Testis (tissue), 2 donors: ENCODE measurements at regions not wholly inside any gene's neighbourhood (a gene's known extent, or its start where the extent isn't known, plus 50 kb on each side); places are given as distances from the start of the nearest gene placed in this dataset.

Experiments
- DNase-seq: peaks from one replicate; pipeline ENCODE4 v3.0.0-alpha.2; 2019
- H3K27ac ChIP-seq, 2 donors: fragments of 200-600 bp; sonication (generic); one replicate each; pipeline ENCODE4 v1.5.1; 2019
- H3K27me3 ChIP-seq: fragments of 200-600 bp; sonication (generic); one replicate; pipeline ENCODE4 v1.5.1; 2019
- H3K36me3 ChIP-seq: fragments of 200-600 bp; sonication (generic); one replicate; pipeline ENCODE4 v1.5.1; 2017; ENCODE audit warnings: low read depth; ENCODE audit errors: missing control alignments
- H3K4me1 ChIP-seq: fragments of 200-600 bp; sonication (generic); one replicate; pipeline ENCODE4 v1.5.1; 2019
- H3K4me3 ChIP-seq, 2 donors: fragments of 200-600 bp; sonication (generic); one replicate each; pipeline ENCODE4 v1.5.1; 2017 to 2019
- H3K9me3 ChIP-seq: fragments of 200-600 bp; sonication (generic); one replicate; pipeline ENCODE4 v1.5.1; 2017
- POLR2A ChIP-seq: fragments of 450-650 bp; IDR thresholded peaks from one replicate; pipeline ENCODE4 v1.6.1; 2017; ENCODE audit warnings: antibody characterized with exemption, mild to moderate bottlenecking, moderate library complexity
- WGBS, 2 donors: methylation state at CpG; one replicate each; pipeline ENCODE4 v1.1.5; 2018; 5-methylcytosine and 5-hydroxymethylcytosine counted together
- intact Hi-C: fragments of 100-400 bp; cut with DNase I; formaldehyde crosslinking; loops from one replicate; pipeline ENCODE4 v1.15.1; 2023; ENCODE audit warnings: low total_unique reads
- TF ChIP-seq, protein P1 (sequence below), 3 experiments: fragments of 450-650 bp in 2 of 3; fragments of 200-600 bp in 1 of 3; sonication (generic) in 1 of 3; IDR thresholded peaks; one replicate each; pipeline ENCODE4 v1.5.1; 2016 to 2019; ENCODE audit warnings: antibody characterized with exemption in 3 of 3, mild to moderate bottlenecking in 2 of 3, moderate library complexity in 1 of 3

DNA sequence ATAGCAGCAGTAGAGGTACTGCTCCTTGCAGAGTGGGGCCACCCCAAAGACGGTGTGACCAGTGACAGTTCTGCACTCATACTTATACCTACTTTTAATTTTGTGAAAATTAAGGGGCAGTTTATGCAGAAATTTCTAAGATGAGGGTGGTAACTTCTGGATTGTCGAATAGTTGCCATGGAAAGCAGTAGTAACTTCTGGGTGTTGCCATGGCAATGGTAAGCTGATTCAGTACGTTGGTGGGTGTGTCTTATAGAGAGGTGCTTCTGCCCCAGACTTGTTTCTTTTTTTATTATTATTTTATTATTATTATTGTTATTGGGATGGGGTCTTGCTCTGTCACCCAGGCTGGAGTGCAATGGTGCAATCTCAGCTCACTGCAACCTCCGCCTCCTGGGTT lies 82.8 kb upstream of the L3MBTL4 start:
- TF ChIP-seq POLR2A, result no peak
- TF ChIP-seq, protein P1, sequence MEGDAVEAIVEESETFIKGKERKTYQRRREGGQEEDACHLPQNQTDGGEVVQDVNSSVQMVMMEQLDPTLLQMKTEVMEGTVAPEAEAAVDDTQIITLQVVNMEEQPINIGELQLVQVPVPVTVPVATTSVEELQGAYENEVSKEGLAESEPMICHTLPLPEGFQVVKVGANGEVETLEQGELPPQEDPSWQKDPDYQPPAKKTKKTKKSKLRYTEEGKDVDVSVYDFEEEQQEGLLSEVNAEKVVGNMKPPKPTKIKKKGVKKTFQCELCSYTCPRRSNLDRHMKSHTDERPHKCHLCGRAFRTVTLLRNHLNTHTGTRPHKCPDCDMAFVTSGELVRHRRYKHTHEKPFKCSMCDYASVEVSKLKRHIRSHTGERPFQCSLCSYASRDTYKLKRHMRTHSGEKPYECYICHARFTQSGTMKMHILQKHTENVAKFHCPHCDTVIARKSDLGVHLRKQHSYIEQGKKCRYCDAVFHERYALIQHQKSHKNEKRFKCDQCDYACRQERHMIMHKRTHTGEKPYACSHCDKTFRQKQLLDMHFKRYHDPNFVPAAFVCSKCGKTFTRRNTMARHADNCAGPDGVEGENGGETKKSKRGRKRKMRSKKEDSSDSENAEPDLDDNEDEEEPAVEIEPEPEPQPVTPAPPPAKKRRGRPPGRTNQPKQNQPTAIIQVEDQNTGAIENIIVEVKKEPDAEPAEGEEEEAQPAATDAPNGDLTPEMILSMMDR (IDR thresholded peaks at IDR 0.05), result no peak
- H3K36me3 ChIP-seq, result no peaks in the 10 kb centered on the region
- no peaks in the 10 kb centered on the region for H3K27me3 ChIP-seq
- no peak overlapping the region for H3K4me3 ChIP-seq
- H3K9me3 ChIP-seq, result no peaks in the 10 kb centered on the region
- no peak overlapping the region for H3K27ac ChIP-seq
- WGBS, 2 donors, result 75 to 84% methylated on average over 4 of the region's 4 CpGs
- intact Hi-C loops, result no loop called here
- DNase-seq, result no peak
- H3K4me1 ChIP-seq, result no peaks in the 10 kb centered on the region

DNA sequence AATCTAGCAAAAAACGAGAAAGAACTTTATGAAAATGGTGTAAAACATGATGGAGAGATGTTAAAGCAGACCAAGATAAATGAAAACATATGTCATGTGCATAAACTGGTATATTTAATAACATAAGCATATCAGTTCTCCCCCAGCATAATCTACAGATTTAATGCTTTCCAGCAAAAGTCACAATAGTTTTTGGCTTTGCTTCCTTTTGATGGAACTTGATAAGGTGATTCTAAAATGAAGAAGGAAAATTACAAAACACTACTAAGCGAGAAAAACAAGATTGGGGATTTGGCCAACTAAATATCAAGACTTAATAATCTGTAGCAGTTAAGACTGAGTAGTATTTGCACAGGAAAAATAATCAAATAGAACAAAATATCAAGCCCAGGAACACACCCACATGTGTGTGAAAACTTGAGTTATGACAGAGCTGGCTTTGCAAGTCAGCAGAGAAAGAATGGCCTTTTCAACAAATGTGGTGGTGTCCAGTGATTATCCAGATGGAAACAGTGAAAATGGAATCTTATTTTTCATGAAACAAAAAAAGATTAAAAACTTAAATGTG lies 83.7 kb upstream of the L3MBTL4 start:
- no peak overlapping the region for H3K27ac ChIP-seq
- no peak for DNase-seq
- H3K27me3 ChIP-seq, result no peaks in the 10 kb centered on the region
- 54 to 60% methylated on average over 2 of the region's 2 CpGs for WGBS, 2 donors
- H3K36me3 ChIP-seq, result no peaks in the 10 kb centered on the region
- H3K9me3 ChIP-seq, result no peaks in the 10 kb centered on the region
- intact Hi-C loops, result no loop called here
- no peaks in the 10 kb centered on the region for H3K4me1 ChIP-seq
- no peak overlapping the region for H3K4me3 ChIP-seq
- TF ChIP-seq POLR2A, result no peak
- TF ChIP-seq, protein P1 (IDR thresholded peaks at IDR 0.05), result no peak

DNA sequence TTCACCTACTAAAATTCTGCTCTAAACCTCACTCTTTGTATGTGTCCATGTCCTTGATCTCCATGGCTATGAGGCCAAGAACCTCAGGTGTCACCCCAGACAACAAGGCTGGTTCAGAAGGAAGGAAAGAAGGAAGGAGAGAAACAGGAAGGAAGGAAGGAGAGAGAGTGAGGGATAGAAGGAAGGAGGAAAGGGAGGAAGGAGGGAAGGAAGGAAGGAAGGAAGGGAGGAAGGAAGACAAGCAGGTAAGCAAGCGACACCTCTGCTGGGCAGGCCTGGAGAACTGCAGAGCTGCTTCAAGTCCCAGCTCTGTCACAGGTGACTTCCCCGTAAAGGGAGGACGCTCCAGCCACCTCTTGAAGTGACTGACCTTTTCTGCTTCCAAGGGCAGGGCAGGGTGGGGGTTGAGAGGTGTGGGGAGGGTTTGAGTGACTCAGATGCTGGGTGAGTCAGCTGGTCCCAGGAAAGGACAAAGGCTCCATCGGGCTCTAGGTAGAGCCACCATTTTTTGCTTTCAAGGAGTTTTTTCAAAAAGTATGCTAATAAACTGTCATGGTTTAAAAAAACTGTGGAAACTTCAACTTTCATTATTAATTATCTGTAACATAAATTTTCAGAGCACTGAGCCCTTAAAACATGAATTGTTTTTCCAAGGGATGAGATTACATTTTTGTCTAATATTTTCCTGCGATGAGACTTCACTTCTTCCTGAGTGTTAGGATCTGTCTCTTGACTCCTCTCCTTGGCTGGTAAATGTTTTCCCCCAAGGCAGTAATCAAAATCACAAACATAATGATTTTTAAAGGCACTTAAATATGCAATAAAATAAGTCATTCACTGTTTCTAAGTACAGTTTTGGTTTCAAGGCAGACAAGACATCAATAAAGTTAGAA lies 90.1 kb upstream of the L3MBTL4 start:
- Histone ChIP-seq H3K36me3 (no peaks in the 10 kb centered on the region), H3K9me3 (no peaks in the 10 kb centered on the region), H3K4me3 (no peak overlapping the region), H3K27ac (no peak overlapping the region), H3K27me3 (no peaks in the 10 kb centered on the region), H3K4me1 (no peaks in the 10 kb centered on the region)
- WGBS, 2 donors, result 91 to 92% methylated on average over 5 of the region's 5 CpGs
- no peak for DNase-seq
- intact Hi-C loops, result no loop called here
- TF ChIP-seq, protein P1 (IDR thresholded peaks at IDR 0.05), result no peak
- no peak for TF ChIP-seq POLR2A

DNA sequence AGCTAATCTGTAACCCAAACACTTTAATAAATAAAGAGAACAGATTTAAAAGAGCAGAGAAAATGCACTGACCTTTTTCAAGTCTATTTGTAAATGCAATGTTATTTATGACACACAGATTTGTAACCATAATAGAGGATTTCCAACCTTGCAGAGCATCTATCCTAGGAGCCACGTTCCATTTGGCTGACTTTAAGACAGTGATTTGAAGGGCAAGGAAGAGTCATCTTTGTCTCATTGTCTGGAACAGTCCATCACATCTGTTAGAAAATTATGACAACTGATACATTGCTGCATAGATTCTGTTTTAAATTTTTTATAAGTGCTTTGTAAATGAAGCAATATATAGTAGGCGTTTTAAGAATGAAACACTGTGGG lies 90.8 kb upstream of the L3MBTL4 start:
- Histone ChIP-seq H3K36me3 (no peaks in the 10 kb centered on the region), H3K4me3 (no peak overlapping the region), H3K4me1 (no peaks in the 10 kb centered on the region), H3K9me3 (no peaks in the 10 kb centered on the region), H3K27ac (no peak overlapping the region), H3K27me3 (no peaks in the 10 kb centered on the region)
- 65 to 76% methylated on average over 2 of the region's 2 CpGs for WGBS, 2 donors
- no peak for TF ChIP-seq POLR2A
- TF ChIP-seq, protein P1 (IDR thresholded peaks at IDR 0.05), result no peak
- intact Hi-C loops, result no loop called here
- DNase-seq, result no peak
